Left lung (tissue), 4 donors: ENCODE measurements at regions not wholly inside any gene's neighbourhood (a gene's known extent, or its start where the extent isn't known, plus 50 kb on each side); places are given as distances from the start of the nearest gene placed in this dataset.

Experiments used
- ATAC-seq: fragments of 200-7000 bp; cut with Tn5 transposase; one replicate; pipeline ENCODE4 v1.9.1; 2020; ENCODE audit warnings: moderate library complexity
- DNase-seq, 4 donors: peaks; one replicate each; pipeline ENCODE4 v3.0.0-alpha.2; 2013 to 2020
- H3K27ac ChIP-seq, 2 donors: fragments of 200-600 bp; sonication (generic) in 1 of 2; one replicate each; pipeline versions ENCODE4 v1.5.0 to v1.8.0; 2020 to 2021
- H3K27me3 ChIP-seq, 2 donors: fragments of 200-600 bp; sonication (generic) in 1 of 2; one replicate each; pipeline versions ENCODE4 v1.5.0 to v1.8.0; 2020 to 2021
- H3K36me3 ChIP-seq, 2 donors: fragments of 200-600 bp; sonication (generic) in 1 of 2; one replicate each; pipeline versions ENCODE4 v1.5.0 to v1.8.0; 2020 to 2021
- H3K4me1 ChIP-seq, 2 donors: fragments of 200-600 bp; one replicate each; pipeline ENCODE4 v1.8.0; 2021
- H3K4me3 ChIP-seq, 2 donors: fragments of 200-600 bp; sonication (generic) in 1 of 2; one replicate each; pipeline versions ENCODE4 v1.5.0 to v1.8.0; 2020 to 2021; ENCODE audit warnings: mild to moderate bottlenecking in 1 of 2
- H3K9me3 ChIP-seq, 2 donors: fragments of 200-600 bp; sonication (generic) in 1 of 2; one replicate each; pipeline versions ENCODE4 v1.5.0 to v1.8.0; 2020 to 2021
- intact Hi-C, 2 donors: fragments of 100-400 bp; cut with DNase I; formaldehyde crosslinking; loops; one replicate each; pipeline versions ENCODE4 v1.11.2 to v1.14.2; 2022
- TF ChIP-seq, protein P1 (sequence below), 2 donors: fragments of 200-600 bp; sonication (generic) in 1 of 2; IDR thresholded peaks; one replicate each; pipeline versions ENCODE4 v1.5.0 to v1.8.0; 2021; ENCODE audit warnings: antibody characterized with exemption in 2 of 2
- donor health status: DM: no; HTN: yes; CAD: no.
- donor health status: DM: no; HTN: no; CAD: no.

GRCh38 chr2:166831930-166832329 is 56.4 kb upstream of the XIRP2 start:
- Histone ChIP-seq H3K4me1 (no peaks in the 10 kb centered on the region), H3K27ac (no peak overlapping the region), H3K27me3 (no peaks in the 10 kb centered on the region), H3K36me3 (no peaks in the 10 kb centered on the region), H3K9me3 (no peaks in the 10 kb centered on the region), H3K4me3 (no peak overlapping the region)
- TF ChIP-seq, protein P1, sequence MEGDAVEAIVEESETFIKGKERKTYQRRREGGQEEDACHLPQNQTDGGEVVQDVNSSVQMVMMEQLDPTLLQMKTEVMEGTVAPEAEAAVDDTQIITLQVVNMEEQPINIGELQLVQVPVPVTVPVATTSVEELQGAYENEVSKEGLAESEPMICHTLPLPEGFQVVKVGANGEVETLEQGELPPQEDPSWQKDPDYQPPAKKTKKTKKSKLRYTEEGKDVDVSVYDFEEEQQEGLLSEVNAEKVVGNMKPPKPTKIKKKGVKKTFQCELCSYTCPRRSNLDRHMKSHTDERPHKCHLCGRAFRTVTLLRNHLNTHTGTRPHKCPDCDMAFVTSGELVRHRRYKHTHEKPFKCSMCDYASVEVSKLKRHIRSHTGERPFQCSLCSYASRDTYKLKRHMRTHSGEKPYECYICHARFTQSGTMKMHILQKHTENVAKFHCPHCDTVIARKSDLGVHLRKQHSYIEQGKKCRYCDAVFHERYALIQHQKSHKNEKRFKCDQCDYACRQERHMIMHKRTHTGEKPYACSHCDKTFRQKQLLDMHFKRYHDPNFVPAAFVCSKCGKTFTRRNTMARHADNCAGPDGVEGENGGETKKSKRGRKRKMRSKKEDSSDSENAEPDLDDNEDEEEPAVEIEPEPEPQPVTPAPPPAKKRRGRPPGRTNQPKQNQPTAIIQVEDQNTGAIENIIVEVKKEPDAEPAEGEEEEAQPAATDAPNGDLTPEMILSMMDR (IDR thresholded peaks at IDR 0.05): no peak
- DNase-seq: no peak
- intact Hi-C loops: no loop called here
- no peak for ATAC-seq

GRCh38 chr2:166825914-166826313 is 62.4 kb upstream of the XIRP2 start:
- no peak overlapping the region for H3K4me3 ChIP-seq
- no peaks in the 10 kb centered on the region for H3K9me3 ChIP-seq
- intact Hi-C loops: no loop called here
- no peaks in the 10 kb centered on the region for H3K36me3 ChIP-seq
- TF ChIP-seq, protein P1 (IDR thresholded peaks at IDR 0.05): no peak
- no peak for ATAC-seq
- H3K27ac ChIP-seq: no peak overlapping the region
- no peaks in the 10 kb centered on the region for H3K27me3 ChIP-seq
- no peak for DNase-seq
- H3K4me1 ChIP-seq: no peaks in the 10 kb centered on the region

- Histone ChIP-seq H3K36me3 (no peaks in the 10 kb centered on the region), H3K9me3 (peaks cover 0 to 8% of the 10 kb centered on the region in 2 donors), H3K4me1 (no peaks in the 10 kb centered on the region), H3K27ac (no peak overlapping the region), H3K4me3 (no peak overlapping the region), H3K27me3 (no peaks in the 10 kb centered on the region)
- ATAC-seq: no peak
- TF ChIP-seq, protein P1 (IDR thresholded peaks at IDR 0.05): no peak
- DNase-seq: no peak
- intact Hi-C loops: no loop called here
These were observed 73.9 kb upstream of the XIRP2 start for GRCh38 chr2:166814335-166814734.

GRCh38 chr2:166812166-166812891 is 76.0 kb upstream of the XIRP2 start:
- H3K27me3 ChIP-seq: no peaks in the 10 kb centered on the region
- H3K36me3 ChIP-seq: no peaks in the 10 kb centered on the region
- TF ChIP-seq, protein P1 (IDR thresholded peaks at IDR 0.05): no peak
- no peaks in the 10 kb centered on the region for H3K4me1 ChIP-seq
- no peak overlapping the region for H3K27ac ChIP-seq
- ATAC-seq: no peak
- intact Hi-C loops: no loop called here
- DNase-seq: no peak
- no peak overlapping the region for H3K4me3 ChIP-seq
- peaks cover 0 to 8% of the 10 kb centered on the region in 2 donors for H3K9me3 ChIP-seq

- H3K9me3 ChIP-seq: no peaks in the 10 kb centered on the region
- intact Hi-C loops: no loop called here
- TF ChIP-seq, protein P1 (IDR thresholded peaks at IDR 0.05): no peak
- no peaks in the 10 kb centered on the region for H3K4me1 ChIP-seq
- no peak overlapping the region for H3K27ac ChIP-seq
- ATAC-seq (no peak), DNase-seq (no peak)
- H3K27me3 ChIP-seq: no peaks in the 10 kb centered on the region
- no peak overlapping the region for H3K4me3 ChIP-seq
- H3K36me3 ChIP-seq: no peaks in the 10 kb centered on the region
These were observed 82.5 kb upstream of the XIRP2 start for GRCh38 chr2:166805753-166806152.
